GM18907 (cell line): ENCODE measurements at regions not wholly inside any gene's neighbourhood (a gene's known extent, or its start where the extent isn't known, plus 50 kb on each side); places are given as distances from the start of the nearest gene placed in this dataset.
"Not testable (repeated sequence)": the region's sequence is repeated elsewhere in the genome, so short reads cannot be mapped to it uniquely, and the experiment has no call there.

Experiments used
- ATAC-seq: cut with Tn5 transposase; IDR thresholded peaks from one replicate; pipeline ENCODE4 v1.9.1; 2021; ENCODE audit warnings: mild to moderate bottlenecking, moderate library complexity; ENCODE audit not compliant: unreplicated experiment

GRCh38 chrX:124426288-124427169 is 80.2 kb downstream of the SH2D1A start:
- no peak for ATAC-seq

- no peak for ATAC-seq
Observed at GRCh38 chrX:124433186-124433585, 86.8 kb downstream of the SH2D1A start.

GRCh38 chrX:124435616-124436015 is 89.3 kb downstream of the SH2D1A start:
- no peak for ATAC-seq

GRCh38 chrX:124440695-124441094 is 94.3 kb downstream of the SH2D1A start:
- no peak for ATAC-seq

- ATAC-seq, result no peak
Observed at GRCh38 chrX:124441971-124442590, 95.7 kb downstream of the SH2D1A start.

- no peak for ATAC-seq
Observed at GRCh38 chrX:124455966-124456365, 109.6 kb downstream of the SH2D1A start.

- not testable (repeated sequence) for ATAC-seq
Observed at GRCh38 chrX:124459851-124460250, 113.5 kb downstream of the SH2D1A start.

- ATAC-seq, result no peak
Observed at GRCh38 chrX:124462931-124463330, 116.6 kb downstream of the SH2D1A start.

- ATAC-seq, result no peak
Observed at GRCh38 chrX:124467202-124467601, 120.8 kb downstream of the SH2D1A start.

GRCh38 chrX:124475358-124475757 is 129.0 kb downstream of the SH2D1A start:
- ATAC-seq, result no peak

- ATAC-seq, result peak; percentile 71
Observed at GRCh38 chrX:124476562-124476961, 130.2 kb downstream of the SH2D1A start.

- ATAC-seq, result no peak
Observed at GRCh38 chrX:124478046-124478445, 131.7 kb downstream of the SH2D1A start.

GRCh38 chrX:124488412-124489161 is 142.2 kb downstream of the SH2D1A start:
- ATAC-seq, result peak; percentile 76

- ATAC-seq, result no peak
Observed at GRCh38 chrX:124493984-124494383, 147.6 kb downstream of the SH2D1A start.

- ATAC-seq, result no peak
Observed at GRCh38 chrX:124497386-124497785, 151.0 kb downstream of the SH2D1A start.

GRCh38 chrX:124501586-124501985 is 155.2 kb downstream of the SH2D1A start:
- ATAC-seq, result no peak

GRCh38 chrX:124502166-124502565 is 155.8 kb downstream of the SH2D1A start:
- ATAC-seq, result no peak

- no peak for ATAC-seq
Observed at GRCh38 chrX:124502599-124502998, 156.2 kb downstream of the SH2D1A start.

- no peak for ATAC-seq
Observed at GRCh38 chrX:124504111-124504983, 158.0 kb downstream of the SH2D1A start.

- ATAC-seq, result no peak
Observed at GRCh38 chrX:124506066-124506465, 159.7 kb downstream of the SH2D1A start.

GRCh38 chrX:124507246-124507645 is 160.9 kb downstream of the SH2D1A start:
- ATAC-seq, result no peak
